ENCODE measurements at regions not wholly inside any gene's neighbourhood (a gene's known extent, or its start where the extent isn't known, plus 50 kb on each side); places are given as distances from the start of the nearest gene placed in this dataset.

DNA sequence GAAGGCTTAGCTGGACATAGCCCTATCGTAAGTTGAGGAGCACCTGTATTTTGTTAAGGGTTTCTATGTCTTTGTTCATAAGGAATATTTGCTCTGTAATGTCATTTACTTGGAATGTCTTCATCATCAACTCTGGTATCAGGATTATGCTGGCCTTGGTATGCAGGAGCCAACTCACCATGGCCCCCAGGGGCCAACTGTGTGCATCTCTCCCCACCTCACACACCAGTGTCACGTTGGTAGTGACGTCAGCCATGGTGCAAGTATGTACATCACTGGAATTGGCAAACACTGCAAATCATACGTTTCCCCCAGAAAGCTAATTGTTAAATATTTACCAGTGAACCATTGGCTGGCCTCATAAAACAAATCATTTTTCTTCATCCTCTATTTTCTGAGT, 70.8 kb downstream of the YTHDF1 start:
- TF ChIP-seq, protein P1, sequence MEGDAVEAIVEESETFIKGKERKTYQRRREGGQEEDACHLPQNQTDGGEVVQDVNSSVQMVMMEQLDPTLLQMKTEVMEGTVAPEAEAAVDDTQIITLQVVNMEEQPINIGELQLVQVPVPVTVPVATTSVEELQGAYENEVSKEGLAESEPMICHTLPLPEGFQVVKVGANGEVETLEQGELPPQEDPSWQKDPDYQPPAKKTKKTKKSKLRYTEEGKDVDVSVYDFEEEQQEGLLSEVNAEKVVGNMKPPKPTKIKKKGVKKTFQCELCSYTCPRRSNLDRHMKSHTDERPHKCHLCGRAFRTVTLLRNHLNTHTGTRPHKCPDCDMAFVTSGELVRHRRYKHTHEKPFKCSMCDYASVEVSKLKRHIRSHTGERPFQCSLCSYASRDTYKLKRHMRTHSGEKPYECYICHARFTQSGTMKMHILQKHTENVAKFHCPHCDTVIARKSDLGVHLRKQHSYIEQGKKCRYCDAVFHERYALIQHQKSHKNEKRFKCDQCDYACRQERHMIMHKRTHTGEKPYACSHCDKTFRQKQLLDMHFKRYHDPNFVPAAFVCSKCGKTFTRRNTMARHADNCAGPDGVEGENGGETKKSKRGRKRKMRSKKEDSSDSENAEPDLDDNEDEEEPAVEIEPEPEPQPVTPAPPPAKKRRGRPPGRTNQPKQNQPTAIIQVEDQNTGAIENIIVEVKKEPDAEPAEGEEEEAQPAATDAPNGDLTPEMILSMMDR (IDR thresholded peaks at IDR 0.05), result no peak
- TF ChIP-seq POLR2A (IDR thresholded peaks at IDR 0.05), result no peak
